Keratinocyte (primary cell): ENCODE measurements at regions not wholly inside any gene's neighbourhood (a gene's known extent, or its start where the extent isn't known, plus 50 kb on each side); places are given as distances from the start of the nearest gene placed in this dataset.

Source experiments
- DNase-seq: peaks from one replicate; pipeline ENCODE4 v3.0.0-alpha.2; 2011; ENCODE audit warnings: low read depth, missing footprints, low spot score
- FAIRE-seq: peaks from 2 replicates; lab custom pipeline; 2011; peaks lifted over from hg19 to GRCh38; lab: Jason Lieb, UNC
- H2AFZ ChIP-seq: 2 replicates; pipeline ENCODE4 v1.6.0; 2012; ENCODE audit warnings: low read length, control low read depth, inconsistent platforms; ENCODE audit not compliant: control insufficient read depth
- H3K27ac ChIP-seq: 2 replicates; pipeline ENCODE4 v1.5.1; 2011; ENCODE audit warnings: low read length; ENCODE audit not compliant: control insufficient read depth, insufficient read depth
- H3K27me3 ChIP-seq: 3 replicates; pipeline ENCODE4 v1.6.0; 2011; ENCODE audit warnings: low read length; ENCODE audit not compliant: control insufficient read depth, insufficient read depth; ENCODE audit errors: extremely low read depth
- H3K36me3 ChIP-seq, 2 experiments: 2 replicates in 1 of 2; 3 replicates in 1 of 2; pipeline ENCODE4 v1.5.1; 2011; ENCODE audit warnings: low read length in 2 of 2, mild to moderate bottlenecking in 1 of 2; ENCODE audit not compliant: control insufficient read depth in 2 of 2, insufficient read depth in 2 of 2; ENCODE audit errors: extremely low read depth in 1 of 2
- H3K4me1 ChIP-seq: 3 replicates; pipeline ENCODE4 v1.5.1; 2011; ENCODE audit warnings: low read length; ENCODE audit not compliant: control insufficient read depth, insufficient read depth; ENCODE audit errors: extremely low read depth
- H3K4me2 ChIP-seq: 3 replicates; pipeline ENCODE4 v1.6.0; 2011; ENCODE audit warnings: low read depth, low read length; ENCODE audit not compliant: control insufficient read depth, insufficient read depth; ENCODE audit errors: extremely low read depth
- H3K4me3 ChIP-seq, 3 experiments: fragments of 200-600 bp in 1 of 3; sonication (generic) in 1 of 3; 2 replicates in 2 of 3; 3 replicates in 1 of 3; pipeline ENCODE4 v1.5.1; 2011 to 2016; ENCODE audit warnings: low read length in 3 of 3, mild to moderate bottlenecking in 3 of 3, control low read depth in 2 of 3, inconsistent platforms in 1 of 3, low read depth in 1 of 3, mixed read lengths in 1 of 3, mixed run types in 1 of 3, moderate library complexity in 1 of 3; ENCODE audit not compliant: control insufficient read depth in 2 of 3, insufficient read depth in 2 of 3; ENCODE audit errors: extremely low read depth in 1 of 3
- H3K79me2 ChIP-seq: 2 replicates; pipeline ENCODE4 v1.6.0; 2012; ENCODE audit warnings: low read length; ENCODE audit not compliant: control insufficient read depth, insufficient read depth
- H3K9ac ChIP-seq: 3 replicates; pipeline ENCODE4 v1.6.0; 2011; ENCODE audit warnings: low read length; ENCODE audit not compliant: control insufficient read depth, insufficient read depth; ENCODE audit errors: extremely low read depth
- H3K9me1 ChIP-seq: 3 replicates; pipeline ENCODE4 v1.6.0; 2011; ENCODE audit warnings: low read length; ENCODE audit not compliant: control insufficient read depth, insufficient read depth; ENCODE audit errors: extremely low read depth
- H3K9me3 ChIP-seq: 2 replicates; pipeline ENCODE4 v1.5.1; 2012; ENCODE audit warnings: low read depth, low read length; ENCODE audit not compliant: control insufficient read depth
- H4K20me1 ChIP-seq: 3 replicates; pipeline ENCODE4 v1.6.0; 2011; ENCODE audit warnings: low read length; ENCODE audit not compliant: control insufficient read depth, insufficient read depth; ENCODE audit errors: extremely low read depth
- CTCF ChIP-seq, 3 experiments: IDR thresholded peaks in 1 of 3; conservative IDR thresholded peaks in 1 of 3; optimal IDR thresholded peaks in 1 of 3; 2 replicates in 2 of 3; 3 replicates in 1 of 3; pipeline versions ENCODE3 to v1.5.1; 2011; ENCODE audit warnings: low read length in 3 of 3, mild to moderate bottlenecking in 3 of 3, moderate library complexity in 2 of 3, control low read depth in 1 of 3, inconsistent platforms in 1 of 3; ENCODE audit not compliant: insufficient read depth in 2 of 3; ENCODE audit errors: extremely low read depth in 1 of 3
- EZH2 ChIP-seq: IDR thresholded peaks from one replicate; pipeline ENCODE4 v1.6.1; 2012; ENCODE audit warnings: inconsistent platforms, mild to moderate bottlenecking, low read length, moderate library complexity
- dilution Hi-C: fragments of 300-500 bp; cut with MboI; formaldehyde crosslinking; loops from one replicate; pipeline ENCODE4 v1.7.0; 2020; ENCODE audit warnings: low sequenced_read_pairs; ENCODE audit not compliant: extremely low pct_ligation_motif_present

GRCh38 chr11:41920374-41920773 is 460.9 kb upstream of the LRRC4C start:
- FAIRE-seq (no peak), DNase-seq (no peak)
- no peaks in the 10 kb centered on the region for H3K4me1 ChIP-seq
- no peaks in the 10 kb centered on the region for H3K79me2 ChIP-seq
- H3K9ac ChIP-seq = no peak overlapping the region
- H3K9me1 ChIP-seq = no peaks in the 10 kb centered on the region
- peaks cover 2% of the 10 kb centered on the region for H3K9me3 ChIP-seq
- no peak overlapping the region for H3K4me2 ChIP-seq
- H3K27ac ChIP-seq = no peak overlapping the region
- no peak overlapping the region for H2AFZ ChIP-seq
- no peak overlapping the region for H3K4me3 ChIP-seq
- no peaks in the 10 kb centered on the region for H3K36me3 ChIP-seq
- dilution Hi-C loops = no loop called here
- TF ChIP-seq EZH2 = no peak
- no peak for TF ChIP-seq CTCF (optimal IDR thresholded peaks at IDR 0.05 in 1 of 3, IDR thresholded peaks at IDR 0.05 in 1 of 3, conservative IDR thresholded peaks at IDR 0.05 in 1 of 3; ENCODE audit: extremely low read depth in 1 of 3, insufficient read depth in 2 of 3, low read length in 3 of 3)
- no peaks in the 10 kb centered on the region for H3K27me3 ChIP-seq
- no peaks in the 10 kb centered on the region for H4K20me1 ChIP-seq

- Histone ChIP-seq H2AFZ (no peak overlapping the region), H3K4me1 (no peaks in the 10 kb centered on the region), H3K9me3 (peaks cover 2% of the 10 kb centered on the region), H3K4me3 (no peak overlapping the region), H3K36me3 (no peaks in the 10 kb centered on the region), H3K4me2 (no peak overlapping the region), H3K79me2 (no peaks in the 10 kb centered on the region), H3K9me1 (no peaks in the 10 kb centered on the region), H3K27me3 (no peaks in the 10 kb centered on the region), H3K27ac (no peak overlapping the region), H4K20me1 (no peaks in the 10 kb centered on the region), H3K9ac (no peak overlapping the region)
- dilution Hi-C loops = no loop called here
- FAIRE-seq (no peak), DNase-seq (no peak)
- TF ChIP-seq EZH2 (no peak), CTCF (optimal IDR thresholded peaks at IDR 0.05 in 1 of 3, IDR thresholded peaks at IDR 0.05 in 1 of 3, conservative IDR thresholded peaks at IDR 0.05 in 1 of 3; ENCODE audit: extremely low read depth in 1 of 3, insufficient read depth in 2 of 3, low read length in 3 of 3) (no peak)
Measured at GRCh38 chr11:41921746-41922390, 462.4 kb upstream of the LRRC4C start.
